CD14-positive monocyte (primary cell): ENCODE measurements at regions not wholly inside any gene's neighbourhood (a gene's known extent, or its start where the extent isn't known, plus 50 kb on each side); places are given as distances from the start of the nearest gene placed in this dataset.

Experiments used
- DNase-seq, 3 donors: peaks; one replicate each; pipeline ENCODE4 v3.0.0-alpha.2; 2011 to 2022
- H2AFZ ChIP-seq: 2 replicates; pipeline ENCODE4 v1.6.0; 2012; ENCODE audit warnings: mild to moderate bottlenecking, low read depth, low read length, inconsistent platforms; ENCODE audit not compliant: insufficient read depth, poor library complexity, severe bottlenecking
- H3K27ac ChIP-seq, 2 donors: 1 replicate in 1 of 2; 2 replicates in 1 of 2; pipeline ENCODE4 v1.5.1; 2012 to 2013; ENCODE audit warnings: low read length in 2 of 2, control low read depth in 1 of 2, inconsistent platforms in 1 of 2, low read depth in 1 of 2, mild to moderate bottlenecking in 1 of 2
- H3K27me3 ChIP-seq, 2 donors: one replicate each; pipeline versions ENCODE4 v1.6.0 to v1.6.1; 2011 to 2013; ENCODE audit warnings: low read length in 2 of 2; ENCODE audit not compliant: control insufficient read depth in 2 of 2, insufficient read depth in 2 of 2
- H3K36me3 ChIP-seq, 2 donors: replicated peaks in 1 of 2; 1 replicate in 1 of 2; 2 replicates in 1 of 2; pipeline versions ENCODE4 v1.5.1 to v1.6.1; 2012 to 2013; ENCODE audit warnings: low read length in 2 of 2, control low read depth in 1 of 2, inconsistent platforms in 1 of 2, mild to moderate bottlenecking in 1 of 2; ENCODE audit not compliant: insufficient read depth in 2 of 2, control insufficient read depth in 1 of 2
- H3K4me1 ChIP-seq, 2 donors: 1 replicate in 1 of 2; 2 replicates in 1 of 2; pipeline versions ENCODE4 v1.5.1 to v1.6.1; 2012 to 2013; ENCODE audit warnings: low read length in 2 of 2, control low read depth in 1 of 2, inconsistent platforms in 1 of 2, mild to moderate bottlenecking in 1 of 2, moderate library complexity in 1 of 2; ENCODE audit not compliant: insufficient read depth in 2 of 2, control insufficient read depth in 1 of 2
- H3K4me2 ChIP-seq: replicated peaks from 2 replicates; pipeline ENCODE3; 2012; ENCODE audit warnings: low read length, moderate library complexity, mild to moderate bottlenecking; ENCODE audit not compliant: poor library complexity, severe bottlenecking; ENCODE audit errors: extremely low read depth
- H3K4me3 ChIP-seq, 3 experiments: fragments of 200-600 bp in 1 of 3; sonication (generic) in 1 of 3; replicated peaks in 1 of 3; 1 replicate in 2 of 3; 2 replicates in 1 of 3; pipeline ENCODE4 v1.5.1; 2011 to 2013; ENCODE audit warnings: low read length in 3 of 3, mild to moderate bottlenecking in 3 of 3, control low read depth in 2 of 3, low read depth in 2 of 3, inconsistent platforms in 1 of 3, moderate library complexity in 1 of 3
- H3K79me2 ChIP-seq: 2 replicates; pipeline ENCODE4 v1.6.0; 2012; ENCODE audit warnings: mild to moderate bottlenecking, control low read depth, inconsistent platforms, low read length, moderate library complexity; ENCODE audit not compliant: insufficient read depth
- H3K9ac ChIP-seq: 2 replicates; pipeline ENCODE4 v1.6.0; 2017; ENCODE audit warnings: low read length, mild to moderate bottlenecking; ENCODE audit not compliant: insufficient read depth, poor library complexity, severe bottlenecking
- H3K9me3 ChIP-seq, 2 donors: replicated peaks in 1 of 2; 1 replicate in 1 of 2; 2 replicates in 1 of 2; pipeline versions ENCODE4 v1.5.1 to v1.6.1; 2012 to 2013; ENCODE audit warnings: low read length in 2 of 2, control low read depth in 1 of 2; ENCODE audit not compliant: control insufficient read depth in 1 of 2, insufficient read depth in 1 of 2
- H4K20me1 ChIP-seq: 2 replicates; pipeline ENCODE4 v1.6.0; 2012; ENCODE audit warnings: mild to moderate bottlenecking, low read length, control low read depth, moderate library complexity; ENCODE audit not compliant: insufficient read depth
- H3K27ac Mint-ChIP-seq, 7 donors: one replicate each; pipeline ENCODE4 v1.8.0; 2020; ENCODE audit warnings: mild to moderate bottlenecking in 7 of 7, mixed read lengths in 7 of 7, moderate library complexity in 6 of 7, inconsistent platforms in 2 of 7
- H3K27me3 Mint-ChIP-seq, 3 donors: one replicate each; pipeline ENCODE4 v1.8.0; 2021 to 2022; ENCODE audit warnings: low read depth in 3 of 3, mild to moderate bottlenecking in 3 of 3, mixed read lengths in 3 of 3, moderate library complexity in 3 of 3, inconsistent platforms in 1 of 3
- H3K36me3 Mint-ChIP-seq, 2 donors: one replicate each; pipeline ENCODE4 v1.8.0; 2020; ENCODE audit warnings: mixed read lengths in 2 of 2, inconsistent platforms in 1 of 2, mild to moderate bottlenecking in 1 of 2
- H3K4me1 Mint-ChIP-seq: one replicate; pipeline ENCODE4 v1.8.0; 2020; ENCODE audit warnings: mild to moderate bottlenecking, mixed read lengths
- H3K4me3 Mint-ChIP-seq, 2 donors: one replicate each; pipeline ENCODE4 v1.8.0; 2020; ENCODE audit warnings: mild to moderate bottlenecking in 2 of 2, mixed read lengths in 2 of 2, moderate library complexity in 1 of 2
- H3K9me3 Mint-ChIP-seq, 7 donors: one replicate each; pipeline ENCODE4 v1.8.0; 2020 to 2022; ENCODE audit warnings: mixed read lengths in 7 of 7, mild to moderate bottlenecking in 6 of 7, moderate library complexity in 6 of 7, inconsistent platforms in 2 of 7
- CTCF ChIP-seq: fragments of 200-600 bp; IDR thresholded peaks from one replicate; pipeline ENCODE4 v1.8.0; 2022; ENCODE audit warnings: antibody characterized with exemption, mild to moderate bottlenecking
- WGBS: methylation state at CpG from one replicate; pipeline ENCODE4 v1.1.5; 2013; ENCODE audit warnings: missing lambda C conversion rate; ENCODE audit not compliant: insufficient coverage; 5-methylcytosine and 5-hydroxymethylcytosine counted together
- intact Hi-C, 2 donors: fragments of 100-400 bp; cut with micrococcal nuclease; formaldehyde crosslinking; loops; one replicate each; pipeline versions ENCODE4 v1.15.0 to v1.15.1; 2023

GRCh38 chr3:66709532-66709931, 208.7 kb upstream of the LRIG1 start:
- Histone ChIP-seq H3K27ac (no peak overlapping the region), H3K4me1 (no peaks in the 10 kb centered on the region), H3K79me2 (no peaks in the 10 kb centered on the region), H2AFZ (no peak overlapping the region), H3K9ac (no peak overlapping the region), H3K36me3 (no peaks in the 10 kb centered on the region), H3K9me3 (no peaks in the 10 kb centered on the region), H3K4me2 (no peak overlapping the region), H3K27me3 (peaks cover 0 to 2% of the 10 kb centered on the region in 2 donors), H3K4me3 (no peak overlapping the region), H4K20me1 (no peaks in the 10 kb centered on the region)
- Mint-ChIP-seq H3K27me3 (peaks cover 5 to 10% (median 7%) of the 10 kb centered on the region in 3 donors), H3K4me1 (no peaks in the 10 kb centered on the region), H3K4me3 (no peak overlapping the region), H3K9me3 (peaks cover 0 to 4% (median 0%) of the 10 kb centered on the region in 7 donors), H3K36me3 (no peaks in the 10 kb centered on the region), H3K27ac (no peak overlapping the region)
- DNase-seq, result no peak
- no peak for TF ChIP-seq CTCF
- WGBS, result 70% methylated on average over 3 of the region's 3 CpGs
- intact Hi-C loops, result no loop called here

GRCh38 chr3:66712210-66712609, 211.4 kb upstream of the LRIG1 start:
- 90% methylated on average over 2 of the region's 4 CpGs for WGBS

More at GRCh38 chr3:66712210-66712609, 211.4 kb upstream of the LRIG1 start:
- H3K36me3 ChIP-seq, result no peaks in the 10 kb centered on the region
- Mint-ChIP-seq H3K27ac (no peak overlapping the region), H3K4me1 (no peaks in the 10 kb centered on the region), H3K27me3 (peaks cover 4 to 8% (median 7%) of the 10 kb centered on the region in 3 donors), H3K9me3 (peaks cover 0 to 2% (median 0%) of the 10 kb centered on the region in 7 donors), H3K4me3 (no peak overlapping the region), H3K36me3 (no peaks in the 10 kb centered on the region)
- H3K79me2 ChIP-seq, result no peaks in the 10 kb centered on the region
- no peak for DNase-seq
- H3K4me2 ChIP-seq, result no peak overlapping the region
- no peak overlapping the region for H3K27ac ChIP-seq
- no peaks in the 10 kb centered on the region for H4K20me1 ChIP-seq
- no peak overlapping the region for H2AFZ ChIP-seq
- intact Hi-C loops, result no loop called here
- H3K9ac ChIP-seq, result no peak overlapping the region
- TF ChIP-seq CTCF, result no peak
- peaks cover 0 to 2% of the 10 kb centered on the region in 2 donors for H3K27me3 ChIP-seq
- H3K4me3 ChIP-seq, result no peak overlapping the region
- no peaks in the 10 kb centered on the region for H3K4me1 ChIP-seq
- no peaks in the 10 kb centered on the region for H3K9me3 ChIP-seq
